Choroid plexus epithelial cell (primary cell): ENCODE measurements at regions not wholly inside any gene's neighbourhood (a gene's known extent, or its start where the extent isn't known, plus 50 kb on each side); places are given as distances from the start of the nearest gene placed in this dataset.
A peak's percentile ranks its signal among the peaks of the same experiment; 100 is the strongest.

ENCODE experiments used
- DNase-seq: peaks from one replicate; pipeline ENCODE4 v3.0.0-alpha.2; 2010; ENCODE audit warnings: low read depth
- H3K4me3 ChIP-seq: 2 replicates; pipeline ENCODE4 v1.5.1; 2011; ENCODE audit warnings: low read depth, mild to moderate bottlenecking, control low read depth, low read length, moderate library complexity
- TF ChIP-seq, protein P1 (sequence below): conservative IDR thresholded peaks from 2 replicates; pipeline ENCODE4 v1.5.1; 2011; ENCODE audit warnings: low read depth, mild to moderate bottlenecking, control low read depth, inconsistent platforms, low read length, moderate library complexity

DNA sequence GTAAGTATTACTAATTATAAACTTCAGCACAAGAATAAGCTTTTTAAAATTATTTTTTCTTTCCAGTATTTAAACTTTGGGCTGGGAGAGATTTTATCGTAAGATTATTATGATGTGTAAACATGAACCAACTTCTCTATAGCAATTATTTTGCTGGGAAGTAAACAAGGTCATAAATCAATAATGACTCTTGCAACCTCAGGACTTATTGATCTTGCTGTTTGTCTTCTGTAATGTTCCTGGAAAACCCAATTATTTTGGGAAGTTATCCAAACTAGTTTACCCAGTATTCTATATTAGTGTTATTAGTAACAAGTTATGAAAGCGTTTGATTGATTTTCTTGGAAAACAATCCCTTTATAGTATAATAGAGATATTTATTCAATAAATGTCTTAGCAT lies 174.9 kb downstream of the PPP1R2C start:
- no peak overlapping the region for H3K4me3 ChIP-seq
- no peak for DNase-seq
- TF ChIP-seq, protein P1, sequence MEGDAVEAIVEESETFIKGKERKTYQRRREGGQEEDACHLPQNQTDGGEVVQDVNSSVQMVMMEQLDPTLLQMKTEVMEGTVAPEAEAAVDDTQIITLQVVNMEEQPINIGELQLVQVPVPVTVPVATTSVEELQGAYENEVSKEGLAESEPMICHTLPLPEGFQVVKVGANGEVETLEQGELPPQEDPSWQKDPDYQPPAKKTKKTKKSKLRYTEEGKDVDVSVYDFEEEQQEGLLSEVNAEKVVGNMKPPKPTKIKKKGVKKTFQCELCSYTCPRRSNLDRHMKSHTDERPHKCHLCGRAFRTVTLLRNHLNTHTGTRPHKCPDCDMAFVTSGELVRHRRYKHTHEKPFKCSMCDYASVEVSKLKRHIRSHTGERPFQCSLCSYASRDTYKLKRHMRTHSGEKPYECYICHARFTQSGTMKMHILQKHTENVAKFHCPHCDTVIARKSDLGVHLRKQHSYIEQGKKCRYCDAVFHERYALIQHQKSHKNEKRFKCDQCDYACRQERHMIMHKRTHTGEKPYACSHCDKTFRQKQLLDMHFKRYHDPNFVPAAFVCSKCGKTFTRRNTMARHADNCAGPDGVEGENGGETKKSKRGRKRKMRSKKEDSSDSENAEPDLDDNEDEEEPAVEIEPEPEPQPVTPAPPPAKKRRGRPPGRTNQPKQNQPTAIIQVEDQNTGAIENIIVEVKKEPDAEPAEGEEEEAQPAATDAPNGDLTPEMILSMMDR, result no peak

DNA sequence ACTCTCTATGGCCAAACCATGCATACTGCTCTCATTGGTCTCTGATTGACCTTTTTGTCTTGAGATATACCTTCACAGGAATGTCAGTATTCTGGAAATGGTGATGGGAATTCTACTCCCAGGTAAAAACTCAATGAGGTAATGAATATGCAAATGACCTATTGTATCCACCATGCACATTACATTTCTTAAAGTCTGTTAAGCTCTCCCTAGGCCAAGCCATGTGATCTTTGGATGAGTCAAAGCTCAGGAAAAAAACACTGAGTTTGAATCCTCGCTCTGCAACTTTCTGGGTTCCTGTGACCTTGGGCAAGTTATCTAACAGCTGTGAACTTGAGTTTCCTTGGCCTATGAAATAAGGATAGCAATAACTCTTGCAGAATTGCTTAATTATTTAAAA lies 175.4 kb downstream of the PPP1R2C start:
- no peak overlapping the region for H3K4me3 ChIP-seq
- DNase-seq, result no peak
- TF ChIP-seq, protein P1, result no peak

DNA sequence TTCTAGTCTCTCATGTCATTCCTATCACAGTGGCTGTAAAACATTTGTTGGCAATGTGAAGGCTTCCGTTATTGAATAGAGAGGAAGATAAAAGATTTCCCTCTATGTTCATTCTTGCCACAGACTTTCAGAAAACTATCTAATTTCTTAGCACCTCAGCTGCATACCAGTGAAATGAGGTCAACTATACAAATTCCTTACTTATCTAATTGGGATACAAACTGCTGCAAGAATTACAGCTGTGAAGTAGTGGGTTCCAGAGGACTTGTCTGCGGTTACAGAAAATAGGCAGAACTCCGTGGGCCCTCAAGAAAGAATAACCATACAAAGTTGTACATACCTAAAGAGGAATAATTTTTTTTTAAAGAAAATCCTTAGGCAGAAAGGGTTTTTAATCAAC lies 175.8 kb downstream of the PPP1R2C start:
- DNase-seq, result peak; percentile 14
- TF ChIP-seq, protein P1, result no peak

DNA sequence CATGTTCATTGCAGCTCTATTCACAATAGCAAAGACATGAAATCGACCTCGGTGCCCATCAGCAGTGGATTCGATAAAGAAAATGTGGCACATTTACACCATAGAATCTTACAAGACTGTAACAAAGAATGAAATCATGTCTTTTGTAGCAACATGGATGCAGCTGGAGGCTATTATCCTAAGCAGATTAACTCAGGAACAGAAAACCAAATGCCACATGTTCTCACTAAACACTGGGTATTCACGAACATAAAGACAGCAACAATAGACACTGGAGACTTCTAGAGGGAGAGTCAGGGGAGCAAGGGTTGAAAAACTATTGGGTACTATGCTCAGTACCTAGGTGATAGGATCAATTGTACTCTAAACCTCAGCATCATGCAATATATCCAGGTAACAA lies 180.5 kb downstream of the PPP1R2C start:
- no peak overlapping the region for H3K4me3 ChIP-seq
- TF ChIP-seq, protein P1, result no peak
- no peak for DNase-seq

More for the DNA sequence above, 175.8 kb downstream of the PPP1R2C start:
- H3K4me3 ChIP-seq, result no peak overlapping the region

DNA sequence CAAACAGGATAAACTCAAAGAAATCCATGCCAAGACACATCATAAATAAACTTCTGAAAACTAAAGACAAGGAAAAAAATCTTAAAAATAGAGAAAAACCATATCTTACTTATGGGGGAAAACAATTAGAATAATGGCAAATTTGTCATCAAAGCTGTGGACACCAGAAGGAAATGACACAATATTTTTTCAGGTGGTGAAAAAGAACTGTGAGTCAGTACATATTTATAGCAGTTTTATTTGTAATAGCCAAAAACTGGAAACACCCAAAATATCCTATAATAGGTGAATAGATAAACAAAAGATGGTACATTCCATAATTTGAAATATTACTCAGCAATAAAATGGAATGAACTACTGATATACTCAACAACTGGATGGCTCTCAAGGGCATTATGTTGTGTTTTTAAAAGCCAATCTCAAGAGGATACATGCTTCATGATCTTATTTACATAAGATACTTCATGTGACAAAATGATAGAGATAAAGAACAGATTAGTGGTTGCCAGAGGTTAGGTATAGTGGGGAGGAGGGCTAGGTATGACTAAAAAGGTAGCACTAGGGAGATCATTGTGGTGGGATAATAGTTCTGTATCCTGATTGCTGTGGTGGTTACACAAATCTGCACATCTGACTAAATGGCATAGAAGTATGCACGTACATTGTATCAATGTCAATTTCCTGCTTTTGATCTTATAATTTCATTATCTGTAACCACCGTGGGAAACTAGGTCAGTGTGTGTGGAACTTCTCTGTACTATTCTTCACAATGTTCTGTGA lies 191.9 kb downstream of the PPP1R2C start:
- TF ChIP-seq, protein P1, result no peak
- no peak overlapping the region for H3K4me3 ChIP-seq
- no peak for DNase-seq

DNA sequence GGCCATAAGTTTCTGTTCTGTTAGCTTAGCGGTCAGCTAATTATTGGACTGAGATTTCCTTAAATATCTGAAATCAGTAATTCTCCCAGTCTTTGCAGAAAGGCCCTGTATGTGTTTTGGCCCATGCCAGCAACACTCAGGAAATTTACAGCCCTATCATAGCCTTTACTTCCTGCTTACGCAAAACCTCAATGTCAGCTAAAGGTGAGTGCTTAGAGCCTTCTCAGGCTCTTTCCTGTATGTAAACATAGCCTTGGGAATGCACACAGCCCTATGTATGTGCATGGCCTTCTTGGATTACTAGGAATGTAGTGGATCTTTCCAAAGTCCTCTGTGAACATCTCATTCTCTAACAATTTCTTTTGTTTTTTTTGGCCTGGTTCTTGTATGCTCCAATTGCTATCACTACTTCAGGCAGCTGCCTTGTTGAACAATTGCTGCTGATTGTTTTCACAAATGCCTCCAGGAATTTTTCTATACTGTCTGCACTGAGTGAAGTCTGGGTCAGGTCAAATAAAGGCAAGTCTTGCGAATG lies 200.0 kb downstream of the PPP1R2C start:
- no peak overlapping the region for H3K4me3 ChIP-seq
- TF ChIP-seq, protein P1, result no peak
- DNase-seq, result peak; percentile 1

DNA sequence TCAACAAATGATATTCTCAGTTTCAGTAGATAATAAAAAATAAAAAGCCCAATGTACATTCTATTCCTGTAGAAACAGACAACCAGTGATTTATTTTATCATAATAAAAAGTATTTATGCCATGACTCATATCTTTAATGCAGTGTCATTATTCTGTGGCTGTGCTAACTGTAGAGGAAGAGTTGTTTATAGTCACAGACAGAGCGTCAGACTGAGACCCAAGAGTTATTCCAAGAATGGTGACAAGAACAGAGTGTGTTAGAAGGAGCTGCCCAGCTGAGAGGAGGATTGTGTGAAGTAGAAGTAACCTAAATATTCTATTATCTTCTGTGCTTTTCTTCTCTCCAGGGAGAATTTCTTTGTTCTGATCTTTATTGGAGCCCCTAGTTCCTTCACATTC lies 210.7 kb downstream of the PPP1R2C start:
- peak; percentile 10 for DNase-seq
- no peak overlapping the region for H3K4me3 ChIP-seq
- TF ChIP-seq, protein P1, result no peak
